SKM-1 (cell line): ENCODE measurements at regions not wholly inside any gene's neighbourhood (a gene's known extent, or its start where the extent isn't known, plus 50 kb on each side); places are given as distances from the start of the nearest gene placed in this dataset.

Experiments
- DNase-seq: peaks from one replicate; lab custom pipeline; 2025; ENCODE audit not compliant: unreplicated experiment; lab: John Stamatoyannopoulos, UW

GRCh38 chr5:164909673-164910072 is 1404.3 kb downstream of the MAT2B start:
- no peak for DNase-seq

GRCh38 chr5:164921722-164922121 is 1416.3 kb downstream of the MAT2B start:
- no peak for DNase-seq

GRCh38 chr5:164934039-164934438 is 1428.6 kb downstream of the MAT2B start:
- DNase-seq, result no peak

GRCh38 chr5:164934561-164934960 is 1429.1 kb downstream of the MAT2B start:
- DNase-seq, result no peak

- DNase-seq, result no peak
These were observed 1435.7 kb downstream of the MAT2B start for GRCh38 chr5:164941132-164941531.

- no peak for DNase-seq
These were observed 1445.5 kb downstream of the MAT2B start for GRCh38 chr5:164950927-164951326.

- DNase-seq, result no peak
These were observed 1446.2 kb downstream of the MAT2B start for GRCh38 chr5:164951570-164951969.

GRCh38 chr5:164958688-164959087 is 1453.3 kb downstream of the MAT2B start:
- no peak for DNase-seq

- no peak for DNase-seq
These were observed 1454.3 kb downstream of the MAT2B start for GRCh38 chr5:164959761-164960160.

GRCh38 chr5:164962329-164962961 is 1457.0 kb downstream of the MAT2B start:
- no peak for DNase-seq

- DNase-seq, result no peak
These were observed 1461.2 kb downstream of the MAT2B start for GRCh38 chr5:164966611-164967010.

GRCh38 chr5:164967354-164967753 is 1461.9 kb downstream of the MAT2B start:
- DNase-seq, result no peak

- DNase-seq, result no peak
These were observed 1467.6 kb downstream of the MAT2B start for GRCh38 chr5:164972973-164973372.

GRCh38 chr5:164975986-164976385 is 1470.6 kb downstream of the MAT2B start:
- DNase-seq, result no peak

- no peak for DNase-seq
These were observed 1475.1 kb downstream of the MAT2B start for GRCh38 chr5:164980480-164980879.

GRCh38 chr5:164998142-164998541 is 1492.7 kb downstream of the MAT2B start:
- no peak for DNase-seq

- no peak for DNase-seq
These were observed 1493.2 kb downstream of the MAT2B start for GRCh38 chr5:164998590-164998989.

GRCh38 chr5:165000479-165001190 is 1495.2 kb downstream of the MAT2B start:
- DNase-seq, result no peak

GRCh38 chr5:165003283-165003682 is 1497.9 kb downstream of the MAT2B start:
- DNase-seq, result no peak

GRCh38 chr5:165004175-165004574 is 1498.8 kb downstream of the MAT2B start:
- no peak for DNase-seq

GRCh38 chr5:165014439-165014838 is 1509.0 kb downstream of the MAT2B start:
- DNase-seq, result peak; percentile 83

- DNase-seq, result no peak
These were observed 1509.7 kb downstream of the MAT2B start for GRCh38 chr5:165015126-165015525.

GRCh38 chr5:165015547-165015946 is 1510.1 kb downstream of the MAT2B start:
- DNase-seq, result no peak
